Stomach (tissue), 4 donors: ENCODE measurements at regions not wholly inside any gene's neighbourhood (a gene's known extent, or its start where the extent isn't known, plus 50 kb on each side); places are given as distances from the start of the nearest gene placed in this dataset.

ENCODE experiments used
- CTCF ChIP-seq, 7 experiments: fragments of 450-650 bp in 4 of 7; fragments of 200-600 bp in 3 of 7; sonication (generic) in 3 of 7; IDR thresholded peaks; one replicate each; pipeline ENCODE4 v1.5.1; 2016 to 2019; ENCODE audit warnings: antibody characterized with exemption in 7 of 7, control low read depth in 2 of 7, mild to moderate bottlenecking in 1 of 7
- POLR2A ChIP-seq, 4 donors: fragments of 450-650 bp; IDR thresholded peaks; one replicate each; pipeline ENCODE4 v1.6.1; 2016; ENCODE audit warnings: antibody characterized with exemption in 4 of 4, control low read depth in 2 of 4, mild to moderate bottlenecking in 1 of 4, moderate library complexity in 1 of 4

GRCh38 chr1:69252696-69253095 is 315.0 kb upstream of the LRRC7 start:
- no peak for TF ChIP-seq CTCF (IDR thresholded peaks at IDR 0.05)
- TF ChIP-seq POLR2A (IDR thresholded peaks at IDR 0.05): no peak
